Right hindlimb (tissue), 1 donor: ENCODE measurements at regions not wholly inside any gene's neighbourhood (a gene's known extent, or its start where the extent isn't known, plus 50 kb on each side); places are given as distances from the start of the nearest gene placed in this dataset.
A peak's percentile ranks its signal among the peaks of the same experiment; 100 is the strongest.

Experiments used
- DNase-seq: peaks from one replicate; pipeline ENCODE4 v3.0.0-alpha.2; 2018

GRCh38 chr12:46462641-46463355 lies 90.2 kb upstream of the SLC38A2 start:
- no peak for DNase-seq

GRCh38 chr12:46461907-46462640 lies 89.5 kb upstream of the SLC38A2 start:
- DNase-seq = no peak

- DNase-seq = no peak
Measured at GRCh38 chr12:46461459-46461858, 88.9 kb upstream of the SLC38A2 start.

DNA sequence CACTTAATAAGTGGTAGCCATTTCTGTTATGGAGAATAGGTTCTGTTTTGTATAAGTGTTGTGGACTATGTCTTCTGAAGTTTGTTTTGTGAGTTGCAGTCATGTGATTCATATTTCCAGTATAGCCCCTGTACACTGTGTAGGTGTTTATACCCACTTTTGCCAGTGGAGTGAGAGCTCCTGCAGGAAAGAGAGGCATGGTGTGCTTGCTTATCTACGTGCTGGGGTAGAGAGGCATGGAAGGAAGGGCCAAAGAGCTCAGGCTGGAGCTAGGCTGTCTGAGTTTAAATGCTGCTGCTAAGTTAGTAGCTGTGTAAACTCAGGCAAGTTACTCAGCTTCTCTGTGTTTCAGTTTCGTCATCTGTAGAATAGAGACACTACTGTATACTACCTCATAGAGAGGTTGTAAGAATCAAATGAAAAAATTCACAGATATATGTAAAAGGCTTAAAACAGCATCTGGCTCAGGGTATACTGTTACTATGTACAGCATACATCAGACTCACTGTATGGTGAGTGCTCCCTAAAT lies 88.2 kb upstream of the SLC38A2 start:
- no peak for DNase-seq

- DNase-seq = no peak
Measured at GRCh38 chr12:46459861-46460545, 87.4 kb upstream of the SLC38A2 start.

DNA sequence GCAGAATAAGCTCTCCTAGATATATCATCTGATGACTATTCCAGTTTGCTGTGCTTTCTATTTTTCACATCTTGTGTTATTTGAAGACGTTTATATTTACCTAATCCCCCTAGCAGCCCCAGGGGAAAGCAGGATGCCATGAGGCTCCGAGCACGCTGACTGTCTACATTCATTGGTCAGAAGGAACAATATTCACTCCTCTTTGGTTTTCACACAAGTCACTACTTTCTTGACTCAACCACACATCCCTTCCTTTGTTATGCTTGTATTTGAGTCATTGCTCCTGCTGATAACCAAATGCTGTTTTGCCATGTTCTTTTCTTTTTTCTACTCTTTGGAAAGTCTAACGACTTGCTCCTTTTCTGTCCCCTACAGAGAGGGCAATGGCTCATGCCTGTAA lies 86.5 kb upstream of the SLC38A2 start:
- no peak for DNase-seq

GRCh38 chr12:46458500-46459102 lies 86.0 kb upstream of the SLC38A2 start:
- no peak for DNase-seq

DNA sequence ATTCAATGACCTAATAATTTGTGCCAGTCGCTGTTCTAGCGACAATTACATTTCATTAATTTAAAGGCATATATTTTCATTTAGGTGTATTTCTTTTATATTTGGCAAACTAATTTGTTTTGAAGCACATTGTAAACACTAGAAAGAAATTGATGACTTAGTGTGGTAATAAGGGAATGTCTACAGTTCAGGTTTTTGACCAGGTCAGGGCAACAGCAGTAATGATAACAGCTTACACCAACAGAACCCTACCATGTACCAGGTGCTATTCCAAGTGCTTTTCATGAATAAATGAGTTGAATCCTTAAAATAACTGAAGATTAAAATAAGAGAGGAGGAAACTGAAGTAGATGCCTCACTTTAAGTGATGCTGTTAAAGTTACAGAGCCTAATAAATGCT lies 85.4 kb upstream of the SLC38A2 start:
- DNase-seq = no peak

DNA sequence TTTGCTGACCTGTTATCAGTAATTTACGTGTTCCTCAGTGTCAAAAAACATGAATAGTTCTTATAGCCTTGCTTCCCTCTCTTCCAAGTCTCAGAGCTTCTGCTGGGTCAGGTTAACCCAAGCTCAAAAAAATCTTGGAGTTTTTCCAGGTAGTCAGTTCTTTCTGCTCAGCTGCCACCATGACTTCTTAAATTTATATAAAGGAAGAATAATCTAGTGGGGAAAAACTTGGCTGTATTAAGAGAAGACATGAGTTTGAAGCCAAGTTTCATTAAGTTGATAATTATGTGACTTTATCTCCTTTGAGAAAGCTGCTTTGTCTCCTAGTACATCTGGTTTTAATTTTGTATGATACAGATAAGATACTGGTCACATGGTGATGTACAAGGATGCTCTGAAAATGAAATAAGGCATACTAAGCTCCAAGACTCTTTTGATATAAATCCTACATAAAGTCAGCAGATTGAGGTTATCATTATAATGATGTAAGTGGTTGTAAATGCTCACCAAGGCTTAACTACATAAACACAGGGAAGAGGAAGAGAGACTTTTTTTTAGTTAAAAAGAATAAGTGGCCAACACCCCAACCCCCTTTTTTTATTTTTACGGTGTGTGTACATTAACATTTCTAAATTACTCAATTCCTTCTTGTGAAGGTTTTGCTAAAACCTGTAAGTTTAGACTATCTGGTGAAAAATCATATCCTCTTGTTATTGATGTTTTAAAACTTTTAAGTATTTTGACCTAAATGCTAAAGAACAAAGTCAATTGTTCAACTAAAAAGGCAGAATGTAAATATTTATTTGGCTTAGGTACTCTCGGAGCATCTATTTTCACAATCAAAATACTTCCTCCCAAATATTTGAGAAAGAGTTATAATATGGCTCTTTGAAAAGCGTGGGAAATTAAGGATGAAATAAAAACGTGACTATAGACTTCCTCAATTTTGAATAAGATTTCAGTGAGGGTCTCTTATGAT lies 84.1 kb upstream of the SLC38A2 start:
- DNase-seq = no peak

- no peak for DNase-seq
Measured at GRCh38 chr12:46455648-46456352, 83.2 kb upstream of the SLC38A2 start.

- DNase-seq = no peak
Measured at GRCh38 chr12:46454981-46455380, 82.4 kb upstream of the SLC38A2 start.

DNA sequence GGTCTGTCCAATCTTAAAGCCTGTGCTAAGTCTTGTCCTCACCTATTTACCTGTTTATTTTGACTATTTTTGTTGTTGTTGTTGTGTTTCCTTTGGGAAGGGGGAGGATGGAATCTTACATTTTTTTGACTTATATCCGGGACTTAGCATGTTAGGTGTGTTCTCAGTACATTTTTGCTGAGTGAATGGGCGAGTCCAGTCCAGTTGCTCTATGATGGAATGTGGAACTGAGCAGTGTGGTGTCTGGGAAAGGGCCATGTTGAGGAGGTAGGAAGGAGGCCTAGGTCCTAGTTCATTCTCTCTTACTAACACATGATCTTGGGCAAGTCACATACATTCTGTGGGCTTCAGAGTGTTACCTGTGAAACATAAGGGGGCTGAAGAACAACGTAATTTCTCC lies 80.9 kb upstream of the SLC38A2 start:
- DNase-seq = no peak

- no peak for DNase-seq
Measured at GRCh38 chr12:46452776-46453175, 80.2 kb upstream of the SLC38A2 start.

GRCh38 chr12:46452061-46452615 lies 79.6 kb upstream of the SLC38A2 start:
- no peak for DNase-seq

- no peak for DNase-seq
Measured at GRCh38 chr12:46451276-46452021, 78.9 kb upstream of the SLC38A2 start.

GRCh38 chr12:46450279-46450748 lies 77.7 kb upstream of the SLC38A2 start:
- peak; percentile 41 for DNase-seq

DNA sequence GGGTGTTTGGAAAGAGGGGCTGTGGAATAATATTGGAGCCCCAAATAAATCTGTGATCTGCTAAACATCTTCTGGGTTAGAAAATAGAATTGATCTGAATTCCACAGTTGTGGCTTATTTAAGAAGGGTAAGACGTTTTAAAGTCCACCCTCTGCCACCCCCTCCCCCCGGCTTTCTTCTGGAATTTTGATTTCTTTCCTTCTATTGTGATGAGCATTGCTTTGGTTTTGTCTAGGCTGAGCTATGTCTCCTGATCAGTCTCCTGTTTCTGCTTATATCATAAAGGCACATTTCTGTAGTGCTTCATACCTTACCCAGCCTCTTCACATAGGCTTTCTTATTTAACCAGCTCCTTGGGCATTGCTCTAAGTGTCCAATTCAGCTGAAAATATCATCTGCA lies 77.3 kb upstream of the SLC38A2 start:
- no peak for DNase-seq

GRCh38 chr12:46449316-46449715 lies 76.7 kb upstream of the SLC38A2 start:
- no peak for DNase-seq

DNA sequence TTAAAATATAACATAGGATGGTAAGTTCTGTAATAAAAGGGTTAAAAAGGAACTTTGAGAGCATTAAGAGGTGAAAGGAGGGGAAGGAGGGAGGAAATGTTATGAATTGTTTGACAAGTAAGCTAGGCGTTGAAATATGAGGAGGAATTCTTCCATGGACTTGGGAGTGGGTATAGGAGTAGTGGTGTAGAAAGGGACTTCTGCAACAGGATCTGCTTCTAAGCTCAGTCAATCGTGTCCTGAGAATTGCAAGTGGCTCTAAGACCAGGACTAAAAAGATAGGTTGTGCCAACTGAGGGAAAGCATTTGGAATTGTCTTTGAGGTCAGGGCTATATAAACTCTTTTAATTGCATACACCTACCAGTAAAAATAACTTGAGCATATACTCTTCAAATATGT lies 74.1 kb upstream of the SLC38A2 start:
- DNase-seq = no peak
